Smooth muscle cell (in vitro differentiated cells): ENCODE measurements at regions not wholly inside any gene's neighbourhood (a gene's known extent, or its start where the extent isn't known, plus 50 kb on each side); places are given as distances from the start of the nearest gene placed in this dataset.

Source experiments
- DNase-seq: peaks from one replicate; lab custom pipeline; 2025; ENCODE audit not compliant: unreplicated experiment; lab: John Stamatoyannopoulos, UW
- H2AFZ ChIP-seq: fragments of 200-600 bp; sonication (generic); 2 replicates; pipeline ENCODE4 v1.6.0; 2016; ENCODE audit warnings: antibody characterized with exemption, low read depth, mild to moderate bottlenecking
- H3F3A ChIP-seq: fragments of 200-600 bp; sonication (generic); 2 replicates; pipeline ENCODE4 v1.6.0; 2017; ENCODE audit warnings: antibody characterized with exemption, low read depth
- H3K27ac ChIP-seq: fragments of 200-600 bp; sonication (generic); 2 replicates; pipeline ENCODE4 v1.5.1; 2016; ENCODE audit warnings: low read depth, mild to moderate bottlenecking
- H3K27me3 ChIP-seq: fragments of 200-600 bp; sonication (generic); 2 replicates; pipeline ENCODE4 v1.6.1; 2016; ENCODE audit warnings: low read depth, mild to moderate bottlenecking
- H3K36me3 ChIP-seq: fragments of 200-600 bp; sonication (generic); 2 replicates; pipeline ENCODE4 v1.5.1; 2016; ENCODE audit warnings: low read depth
- H3K4me1 ChIP-seq: fragments of 200-600 bp; sonication (generic); 2 replicates; pipeline ENCODE4 v1.5.1; 2016; ENCODE audit warnings: low read depth
- H3K4me2 ChIP-seq: fragments of 200-600 bp; sonication (generic); 2 replicates; pipeline ENCODE4 v1.6.0; 2016; ENCODE audit warnings: mild to moderate bottlenecking
- H3K4me3 ChIP-seq: fragments of 200-600 bp; sonication (generic); 2 replicates; pipeline ENCODE4 v1.5.1; 2016; ENCODE audit warnings: mild to moderate bottlenecking
- H3K79me2 ChIP-seq: fragments of 200-600 bp; sonication (generic); 2 replicates; pipeline ENCODE4 v1.6.0; 2016; ENCODE audit warnings: low read depth, mild to moderate bottlenecking
- H3K9ac ChIP-seq: fragments of 200-600 bp; sonication (generic); 2 replicates; pipeline ENCODE4 v1.6.0; 2016; ENCODE audit warnings: low read depth
- H3K9me3 ChIP-seq: fragments of 200-600 bp; sonication (generic); replicated peaks from 2 replicates; pipeline ENCODE4 v1.5.1; 2016; ENCODE audit warnings: low read depth
- H4K20me1 ChIP-seq: fragments of 200-600 bp; sonication (generic); 2 replicates; pipeline ENCODE4 v1.6.0; 2016; ENCODE audit warnings: low read depth
- WGBS: methylation state at CpG from one replicate; pipeline ENCODE4 v1.1.7; 2016; ENCODE audit warnings: low lambda C conversion rate; 5-methylcytosine and 5-hydroxymethylcytosine counted together
- TF ChIP-seq, protein P1 (sequence below): fragments of 200-600 bp; sonication (generic); IDR thresholded peaks from 2 replicates; pipeline ENCODE4 v1.5.1; 2017; ENCODE audit warnings: borderline replicate concordance, mild to moderate bottlenecking, antibody characterized with exemption; ENCODE audit not compliant: insufficient read depth, poor library complexity, severe bottlenecking

GRCh38 chr2:144827404-144827803 is 307.5 kb upstream of the ZEB2 start:
- Histone ChIP-seq H2AFZ (no peak overlapping the region), H3K27ac (no peak overlapping the region), H3K27me3 (no peaks in the 10 kb centered on the region), H3F3A (no peaks in the 10 kb centered on the region), H3K9me3 (no peaks in the 10 kb centered on the region), H3K4me1 (no peaks in the 10 kb centered on the region), H4K20me1 (no peaks in the 10 kb centered on the region), H3K9ac (no peak overlapping the region), H3K4me2 (no peak overlapping the region), H3K4me3 (no peak overlapping the region), H3K36me3 (no peaks in the 10 kb centered on the region), H3K79me2 (no peaks in the 10 kb centered on the region)
- no peak for DNase-seq
- TF ChIP-seq, protein P1, sequence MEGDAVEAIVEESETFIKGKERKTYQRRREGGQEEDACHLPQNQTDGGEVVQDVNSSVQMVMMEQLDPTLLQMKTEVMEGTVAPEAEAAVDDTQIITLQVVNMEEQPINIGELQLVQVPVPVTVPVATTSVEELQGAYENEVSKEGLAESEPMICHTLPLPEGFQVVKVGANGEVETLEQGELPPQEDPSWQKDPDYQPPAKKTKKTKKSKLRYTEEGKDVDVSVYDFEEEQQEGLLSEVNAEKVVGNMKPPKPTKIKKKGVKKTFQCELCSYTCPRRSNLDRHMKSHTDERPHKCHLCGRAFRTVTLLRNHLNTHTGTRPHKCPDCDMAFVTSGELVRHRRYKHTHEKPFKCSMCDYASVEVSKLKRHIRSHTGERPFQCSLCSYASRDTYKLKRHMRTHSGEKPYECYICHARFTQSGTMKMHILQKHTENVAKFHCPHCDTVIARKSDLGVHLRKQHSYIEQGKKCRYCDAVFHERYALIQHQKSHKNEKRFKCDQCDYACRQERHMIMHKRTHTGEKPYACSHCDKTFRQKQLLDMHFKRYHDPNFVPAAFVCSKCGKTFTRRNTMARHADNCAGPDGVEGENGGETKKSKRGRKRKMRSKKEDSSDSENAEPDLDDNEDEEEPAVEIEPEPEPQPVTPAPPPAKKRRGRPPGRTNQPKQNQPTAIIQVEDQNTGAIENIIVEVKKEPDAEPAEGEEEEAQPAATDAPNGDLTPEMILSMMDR, result no peak
- WGBS, result 91% methylated on average over 2 of the region's 2 CpGs

DNA sequence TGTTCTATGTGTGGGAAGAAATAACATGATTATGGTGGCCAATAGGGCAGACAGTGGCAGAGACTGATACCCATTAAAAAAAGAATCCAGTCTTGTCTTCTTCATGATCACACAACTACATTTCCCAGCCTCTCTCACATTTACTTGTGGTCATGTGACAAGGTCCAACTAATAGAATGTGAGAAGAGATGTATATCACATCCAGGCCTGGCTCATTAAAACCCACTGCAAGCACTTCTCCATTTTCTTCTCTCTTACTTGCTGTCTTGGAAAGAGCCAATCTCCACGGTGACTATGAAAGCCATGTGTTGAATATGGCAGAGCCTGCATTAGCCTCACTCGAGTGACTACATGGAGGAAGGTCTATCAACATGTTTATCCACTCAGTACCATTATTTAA is 306.2 kb upstream of the ZEB2 start:
- no peak overlapping the region for H3K9ac ChIP-seq
- no peak overlapping the region for H3K27ac ChIP-seq
- no peak for DNase-seq
- H3K79me2 ChIP-seq, result no peaks in the 10 kb centered on the region
- no peaks in the 10 kb centered on the region for H3K9me3 ChIP-seq
- H3K4me1 ChIP-seq, result no peaks in the 10 kb centered on the region
- TF ChIP-seq, protein P1, result no peak
- H3K4me3 ChIP-seq, result no peak overlapping the region
- no peaks in the 10 kb centered on the region for H3K27me3 ChIP-seq
- H3K36me3 ChIP-seq, result no peaks in the 10 kb centered on the region
- H3F3A ChIP-seq, result no peaks in the 10 kb centered on the region
- no peak overlapping the region for H3K4me2 ChIP-seq
- H2AFZ ChIP-seq, result no peak overlapping the region
- H4K20me1 ChIP-seq, result no peaks in the 10 kb centered on the region
- WGBS, result 68% methylated on average over 2 of the region's 2 CpGs

DNA sequence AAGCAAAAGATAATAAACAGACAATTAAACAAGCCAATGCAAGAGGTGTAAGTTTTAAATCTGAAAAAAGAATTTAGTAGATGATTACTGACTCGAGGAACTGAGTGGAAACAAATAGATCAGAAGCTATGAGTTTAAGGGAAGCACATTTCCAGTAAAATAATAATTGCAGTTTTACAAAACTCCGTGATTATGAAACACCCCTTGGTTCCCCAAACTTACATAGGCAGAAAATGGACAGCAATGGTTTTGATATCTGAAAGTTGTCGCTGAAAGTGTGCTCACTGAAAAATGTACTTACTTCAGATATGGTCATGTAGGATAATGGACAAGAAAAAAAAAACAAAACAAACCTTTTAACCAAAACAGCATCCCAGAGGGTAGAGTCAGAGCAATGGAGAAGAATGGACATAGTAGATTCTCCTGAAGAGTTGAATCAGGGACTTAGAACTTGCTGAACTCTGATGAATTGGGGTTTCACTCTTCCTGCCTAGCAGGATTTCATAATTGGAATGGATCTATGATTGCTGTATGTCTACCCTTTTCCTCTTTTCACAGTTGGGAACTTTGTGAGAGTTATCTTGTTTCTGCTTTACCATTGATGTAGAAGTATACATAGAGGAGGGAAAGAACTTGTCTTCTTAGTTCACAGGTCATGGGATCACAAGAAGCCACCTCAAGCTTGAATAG is 305.6 kb upstream of the ZEB2 start:
- Histone ChIP-seq H3K36me3 (no peaks in the 10 kb centered on the region), H3K27me3 (no peaks in the 10 kb centered on the region), H2AFZ (no peak overlapping the region), H3K27ac (no peak overlapping the region), H3K4me2 (no peak overlapping the region), H3K4me3 (no peak overlapping the region), H3K79me2 (no peaks in the 10 kb centered on the region), H3F3A (no peaks in the 10 kb centered on the region), H3K4me1 (no peaks in the 10 kb centered on the region), H3K9me3 (no peaks in the 10 kb centered on the region), H3K9ac (no peak overlapping the region), H4K20me1 (no peaks in the 10 kb centered on the region)
- 93% methylated on average over 3 of the region's 3 CpGs for WGBS
- DNase-seq, result no peak
- TF ChIP-seq, protein P1, result no peak
